Jurkat, Clone E6-1 (cell line): ENCODE measurements at regions not wholly inside any gene's neighbourhood (a gene's known extent, or its start where the extent isn't known, plus 50 kb on each side); places are given as distances from the start of the nearest gene placed in this dataset.

Experiments used
- DNase-seq: peaks from one replicate; pipeline ENCODE4 v3.0.0-alpha.2; 2011; ENCODE audit warnings: low read depth, low spot score
- H3K4me3 ChIP-seq: 2 replicates; pipeline ENCODE4 v1.5.1; 2011; ENCODE audit warnings: mild to moderate bottlenecking, low read length, control low read depth, moderate library complexity

- H3K4me3 ChIP-seq, result no peak overlapping the region
- DNase-seq, result no peak
These were observed 133.9 kb upstream of the PTPRT start for GRCh38 chr20:43323592-43323991.

GRCh38 chr20:43322851-43323250 is 133.1 kb upstream of the PTPRT start:
- H3K4me3 ChIP-seq, result no peak overlapping the region
- DNase-seq, result no peak

GRCh38 chr20:43320536-43320935 is 130.8 kb upstream of the PTPRT start:
- DNase-seq, result no peak

GRCh38 chr20:43318755-43319297 is 129.1 kb upstream of the PTPRT start:
- no peak overlapping the region for H3K4me3 ChIP-seq
- DNase-seq, result no peak

More at GRCh38 chr20:43320536-43320935, 130.8 kb upstream of the PTPRT start:
- H3K4me3 ChIP-seq, result no peak overlapping the region

GRCh38 chr20:43316271-43316670 is 126.6 kb upstream of the PTPRT start:
- no peak for DNase-seq
- no peak overlapping the region for H3K4me3 ChIP-seq

- H3K4me3 ChIP-seq, result no peak overlapping the region
- DNase-seq, result no peak
These were observed 119.6 kb upstream of the PTPRT start for GRCh38 chr20:43309266-43309665.

GRCh38 chr20:43306837-43307236 is 117.1 kb upstream of the PTPRT start:
- no peak for DNase-seq

GRCh38 chr20:43305749-43306148 is 116.0 kb upstream of the PTPRT start:
- DNase-seq, result no peak
- no peak overlapping the region for H3K4me3 ChIP-seq

More at GRCh38 chr20:43306837-43307236, 117.1 kb upstream of the PTPRT start:
- no peak overlapping the region for H3K4me3 ChIP-seq

GRCh38 chr20:43304598-43304997 is 114.9 kb upstream of the PTPRT start:
- H3K4me3 ChIP-seq, result no peak overlapping the region
- DNase-seq, result no peak

GRCh38 chr20:43302936-43303335 is 113.2 kb upstream of the PTPRT start:
- H3K4me3 ChIP-seq, result no peak overlapping the region
- no peak for DNase-seq

GRCh38 chr20:43300901-43301300 is 111.2 kb upstream of the PTPRT start:
- no peak overlapping the region for H3K4me3 ChIP-seq
- DNase-seq, result no peak

- no peak overlapping the region for H3K4me3 ChIP-seq
- no peak for DNase-seq
These were observed 106.1 kb upstream of the PTPRT start for GRCh38 chr20:43295781-43296180.

GRCh38 chr20:43295263-43295662 is 105.6 kb upstream of the PTPRT start:
- no peak for DNase-seq
- no peak overlapping the region for H3K4me3 ChIP-seq

GRCh38 chr20:43294031-43294430 is 104.3 kb upstream of the PTPRT start:
- DNase-seq, result no peak
- H3K4me3 ChIP-seq, result no peak overlapping the region

- H3K4me3 ChIP-seq, result no peak overlapping the region
- no peak for DNase-seq
These were observed 103.5 kb upstream of the PTPRT start for GRCh38 chr20:43293068-43293786.

- no peak for DNase-seq
- H3K4me3 ChIP-seq, result no peak overlapping the region
These were observed 102.5 kb upstream of the PTPRT start for GRCh38 chr20:43292222-43292621.

GRCh38 chr20:43287637-43288036 is 97.9 kb upstream of the PTPRT start:
- no peak for DNase-seq
- no peak overlapping the region for H3K4me3 ChIP-seq

GRCh38 chr20:43285170-43285569 is 95.5 kb upstream of the PTPRT start:
- no peak overlapping the region for H3K4me3 ChIP-seq
- DNase-seq, result no peak

- DNase-seq, result peak; percentile 11
- no peak overlapping the region for H3K4me3 ChIP-seq
These were observed 94.8 kb upstream of the PTPRT start for GRCh38 chr20:43284486-43284885.

GRCh38 chr20:43283126-43283525 is 93.4 kb upstream of the PTPRT start:
- no peak overlapping the region for H3K4me3 ChIP-seq
- DNase-seq, result no peak

- DNase-seq, result no peak
- H3K4me3 ChIP-seq, result no peak overlapping the region
These were observed 82.3 kb upstream of the PTPRT start for GRCh38 chr20:43271980-43272379.
